OCI-LY7 (cell line): ENCODE measurements at regions not wholly inside any gene's neighbourhood (a gene's known extent, or its start where the extent isn't known, plus 50 kb on each side); places are given as distances from the start of the nearest gene placed in this dataset.

Experiments
- EZH2phosphoT487 ChIP-seq: fragments of 200-600 bp; sonication (generic); IDR thresholded peaks from 2 replicates; pipeline ENCODE4 v1.6.1; 2018; ENCODE audit warnings: low read depth, borderline replicate concordance, mild to moderate bottlenecking, mixed run types, antibody characterized with exemption, low read length, moderate library complexity, mixed read lengths
- TF ChIP-seq, protein P1 (sequence below): fragments of 200-600 bp; sonication (generic); conservative IDR thresholded peaks from 2 replicates; pipeline ENCODE4 v1.5.1; 2014; ENCODE audit warnings: mild to moderate bottlenecking, antibody characterized with exemption, low read length, moderate library complexity, mixed read lengths

DNA sequence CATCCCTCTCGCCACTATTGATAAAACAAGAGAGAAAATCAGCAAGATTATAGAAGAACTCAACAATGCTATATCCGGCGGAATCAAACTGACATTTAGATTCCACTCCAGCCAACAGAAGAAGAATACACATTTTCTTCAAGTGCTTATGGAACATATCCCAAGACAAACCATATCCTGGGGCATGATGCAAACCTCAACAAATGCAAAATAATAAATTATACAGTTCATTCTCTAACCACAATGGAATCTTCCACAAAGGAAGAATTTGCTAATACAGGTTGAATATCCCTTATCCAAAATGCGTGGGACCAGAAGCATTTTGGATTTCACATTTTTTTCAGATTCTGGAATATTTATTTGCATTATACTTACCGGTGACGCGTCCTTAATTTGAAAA is 51.4 kb upstream of the YPEL5 start:
- TF ChIP-seq, protein P1, sequence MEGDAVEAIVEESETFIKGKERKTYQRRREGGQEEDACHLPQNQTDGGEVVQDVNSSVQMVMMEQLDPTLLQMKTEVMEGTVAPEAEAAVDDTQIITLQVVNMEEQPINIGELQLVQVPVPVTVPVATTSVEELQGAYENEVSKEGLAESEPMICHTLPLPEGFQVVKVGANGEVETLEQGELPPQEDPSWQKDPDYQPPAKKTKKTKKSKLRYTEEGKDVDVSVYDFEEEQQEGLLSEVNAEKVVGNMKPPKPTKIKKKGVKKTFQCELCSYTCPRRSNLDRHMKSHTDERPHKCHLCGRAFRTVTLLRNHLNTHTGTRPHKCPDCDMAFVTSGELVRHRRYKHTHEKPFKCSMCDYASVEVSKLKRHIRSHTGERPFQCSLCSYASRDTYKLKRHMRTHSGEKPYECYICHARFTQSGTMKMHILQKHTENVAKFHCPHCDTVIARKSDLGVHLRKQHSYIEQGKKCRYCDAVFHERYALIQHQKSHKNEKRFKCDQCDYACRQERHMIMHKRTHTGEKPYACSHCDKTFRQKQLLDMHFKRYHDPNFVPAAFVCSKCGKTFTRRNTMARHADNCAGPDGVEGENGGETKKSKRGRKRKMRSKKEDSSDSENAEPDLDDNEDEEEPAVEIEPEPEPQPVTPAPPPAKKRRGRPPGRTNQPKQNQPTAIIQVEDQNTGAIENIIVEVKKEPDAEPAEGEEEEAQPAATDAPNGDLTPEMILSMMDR = no peak
- TF ChIP-seq EZH2phosphoT487 = no peak
